ENCODE measurements at regions not wholly inside any gene's neighbourhood (a gene's known extent, or its start where the extent isn't known, plus 50 kb on each side); places are given as distances from the start of the nearest gene placed in this dataset.

GRCh38 chr3:134302674-134303073 lies 52.0 kb upstream of the RYK start:
- POLR2A ChIA-PET = no interaction called here
- peaks cover 29% of the 10 kb centered on the region for H3K27me3 Mint-ChIP-seq

GRCh38 chr3:134300520-134300919 lies 49.9 kb upstream of the RYK start:
- TF ChIP-seq EZH2 (IDR thresholded peaks at IDR 0.05; ENCODE audit: borderline replicate concordance, insufficient read depth, low read depth, low read length, poor library complexity, severe bottlenecking) (no peak), CTCF (IDR thresholded peaks at IDR 0.05) (no peak)
- Histone ChIP-seq H3K27me3 (replicated peaks in 1 of 4; ENCODE audit: control extremely low read depth in 1 of 4, control insufficient read depth in 3 of 4, insufficient read depth in 4 of 4, low read length in 3 of 4) (peaks cover 0 to 8% (median under 1%) of the 10 kb centered on the region in 4 experiments), H3K4me1 (ENCODE audit: control insufficient read depth in 2 of 2, insufficient read depth in 2 of 2, low read length in 2 of 2) (no peaks in the 10 kb centered on the region), H4K20me1 (ENCODE audit: control insufficient read depth, insufficient read depth, low read length, poor library complexity, severe bottlenecking) (no peaks in the 10 kb centered on the region), H3K9me3 (ENCODE audit: control extremely low read depth in 1 of 3, control insufficient read depth in 2 of 3, insufficient read depth in 1 of 3, low read length in 2 of 3) (no peaks in the 10 kb centered on the region), H3K9ac (ENCODE audit: low read length) (no peak overlapping the region), H3K79me2 (ENCODE audit: control insufficient read depth, insufficient read depth, low read length) (no peaks in the 10 kb centered on the region), H3K4me2 (replicated peaks; ENCODE audit: low read depth, low read length, poor library complexity, severe bottlenecking) (no peak overlapping the region), H2AFZ (ENCODE audit: insufficient read depth, low read depth, low read length, poor library complexity, severe bottlenecking) (no peak overlapping the region), H3K4me3 (ENCODE audit: control extremely low read depth in 1 of 5, extremely low read depth in 1 of 5, insufficient read depth in 1 of 5, low read depth in 2 of 5, low read length in 4 of 5) (no peak overlapping the region), H3K27ac (ENCODE audit: low read length in 2 of 2) (no peak overlapping the region), H3K36me3 (replicated peaks in 1 of 2; ENCODE audit: control extremely low read depth in 1 of 2, control insufficient read depth in 1 of 2, extremely low read depth in 1 of 2, insufficient read depth in 2 of 2, low read length in 1 of 2) (no peaks in the 10 kb centered on the region)
- peaks cover 5% of the 10 kb centered on the region for H3K9me3 Mint-ChIP-seq (ENCODE audit: insufficient read depth)
- ChIA-PET CTCF (interaction anchor here (3.6 kb wide), 1 partner anchor 88 kb away, joined by 18 read pairs; no protein-coding TSS in a partner anchor), POLR2A (no interaction called here)
- peaks cover 25% of the 10 kb centered on the region for H3K27me3 Mint-ChIP-seq
- no peak overlapping the region for H3K27ac Mint-ChIP-seq
- ATAC-seq (ENCODE audit: low read depth) = no peak
- intact Hi-C loops (cut with micrococcal nuclease) = no loop called here
- no peak overlapping the region for H3K4me3 Mint-ChIP-seq
- DNase-seq = no peak
- H3K4me1 Mint-ChIP-seq = no peaks in the 10 kb centered on the region
- 50% methylated on average over 2 of the region's 3 CpGs for WGBS (ENCODE audit: insufficient coverage)

More at GRCh38 chr3:134302674-134303073, 52.0 kb upstream of the RYK start:
- Histone ChIP-seq H3K4me1 (ENCODE audit: control insufficient read depth in 2 of 2, insufficient read depth in 2 of 2, low read length in 2 of 2) (no peaks in the 10 kb centered on the region), H3K27me3 (replicated peaks in 1 of 4; ENCODE audit: control extremely low read depth in 1 of 4, control insufficient read depth in 3 of 4, insufficient read depth in 4 of 4, low read length in 3 of 4) (peaks cover 0 to 9% (median 6%) of the 10 kb centered on the region in 4 experiments), H3K27ac (ENCODE audit: low read length in 2 of 2) (no peak overlapping the region), H3K79me2 (ENCODE audit: control insufficient read depth, insufficient read depth, low read length) (no peaks in the 10 kb centered on the region), H2AFZ (ENCODE audit: insufficient read depth, low read depth, low read length, poor library complexity, severe bottlenecking) (no peak overlapping the region), H4K20me1 (ENCODE audit: control insufficient read depth, insufficient read depth, low read length, poor library complexity, severe bottlenecking) (no peaks in the 10 kb centered on the region), H3K4me3 (ENCODE audit: control extremely low read depth in 1 of 5, extremely low read depth in 1 of 5, insufficient read depth in 1 of 5, low read depth in 2 of 5, low read length in 4 of 5) (no peak overlapping the region), H3K4me2 (replicated peaks; ENCODE audit: low read depth, low read length, poor library complexity, severe bottlenecking) (no peak overlapping the region), H3K9ac (ENCODE audit: low read length) (no peak overlapping the region), H3K9me3 (ENCODE audit: control extremely low read depth in 1 of 3, control insufficient read depth in 2 of 3, insufficient read depth in 1 of 3, low read length in 2 of 3) (no peaks in the 10 kb centered on the region), H3K36me3 (replicated peaks in 1 of 2; ENCODE audit: control extremely low read depth in 1 of 2, control insufficient read depth in 1 of 2, extremely low read depth in 1 of 2, insufficient read depth in 2 of 2, low read length in 1 of 2) (no peaks in the 10 kb centered on the region)
- no peak overlapping the region for H3K27ac Mint-ChIP-seq
- H3K9me3 Mint-ChIP-seq (ENCODE audit: insufficient read depth) = no peaks in the 10 kb centered on the region
- CTCF ChIA-PET = interaction anchor here (1.2 to 3.6 kb wide), 4 partner anchors 90 to 173 kb away, joined by 3 to 18 read pairs (median 3); no protein-coding TSS in a partner anchor
- intact Hi-C loops (cut with micrococcal nuclease) = no loop called here
- no peak for TF ChIP-seq EZH2 (IDR thresholded peaks at IDR 0.05; ENCODE audit: borderline replicate concordance, insufficient read depth, low read depth, low read length, poor library complexity, severe bottlenecking)
- TF ChIP-seq CTCF (IDR thresholded peaks at IDR 0.05) = no peak
- no peak overlapping the region for H3K4me3 Mint-ChIP-seq
- no CpG with 5 or more reads among the region's 2 CpGs for WGBS (ENCODE audit: insufficient coverage)
- ATAC-seq (ENCODE audit: low read depth) = no peak
- DNase-seq = no peak
- H3K4me1 Mint-ChIP-seq = no peaks in the 10 kb centered on the region

Data from B cell (primary cell).